CD14-positive monocyte (primary cell): ENCODE measurements at regions not wholly inside any gene's neighbourhood (a gene's known extent, or its start where the extent isn't known, plus 50 kb on each side); places are given as distances from the start of the nearest gene placed in this dataset.

ENCODE experiments used
- DNase-seq, 3 donors: peaks; one replicate each; pipeline ENCODE4 v3.0.0-alpha.2; 2011 to 2022
- H2AFZ ChIP-seq: 2 replicates; pipeline ENCODE4 v1.6.0; 2012; ENCODE audit warnings: mild to moderate bottlenecking, low read depth, low read length, inconsistent platforms; ENCODE audit not compliant: insufficient read depth, poor library complexity, severe bottlenecking
- H3K27ac ChIP-seq, 2 donors: 1 replicate in 1 of 2; 2 replicates in 1 of 2; pipeline ENCODE4 v1.5.1; 2012 to 2013; ENCODE audit warnings: low read length in 2 of 2, control low read depth in 1 of 2, inconsistent platforms in 1 of 2, low read depth in 1 of 2, mild to moderate bottlenecking in 1 of 2
- H3K27me3 ChIP-seq, 2 donors: one replicate each; pipeline versions ENCODE4 v1.6.0 to v1.6.1; 2011 to 2013; ENCODE audit warnings: low read length in 2 of 2; ENCODE audit not compliant: control insufficient read depth in 2 of 2, insufficient read depth in 2 of 2
- H3K36me3 ChIP-seq, 2 donors: replicated peaks in 1 of 2; 1 replicate in 1 of 2; 2 replicates in 1 of 2; pipeline versions ENCODE4 v1.5.1 to v1.6.1; 2012 to 2013; ENCODE audit warnings: low read length in 2 of 2, control low read depth in 1 of 2, inconsistent platforms in 1 of 2, mild to moderate bottlenecking in 1 of 2; ENCODE audit not compliant: insufficient read depth in 2 of 2, control insufficient read depth in 1 of 2
- H3K4me1 ChIP-seq, 2 donors: 1 replicate in 1 of 2; 2 replicates in 1 of 2; pipeline versions ENCODE4 v1.5.1 to v1.6.1; 2012 to 2013; ENCODE audit warnings: low read length in 2 of 2, control low read depth in 1 of 2, inconsistent platforms in 1 of 2, mild to moderate bottlenecking in 1 of 2, moderate library complexity in 1 of 2; ENCODE audit not compliant: insufficient read depth in 2 of 2, control insufficient read depth in 1 of 2
- H3K4me2 ChIP-seq: replicated peaks from 2 replicates; pipeline ENCODE3; 2012; ENCODE audit warnings: low read length, moderate library complexity, mild to moderate bottlenecking; ENCODE audit not compliant: poor library complexity, severe bottlenecking; ENCODE audit errors: extremely low read depth
- H3K4me3 ChIP-seq, 3 experiments: fragments of 200-600 bp in 1 of 3; sonication (generic) in 1 of 3; replicated peaks in 1 of 3; 1 replicate in 2 of 3; 2 replicates in 1 of 3; pipeline ENCODE4 v1.5.1; 2011 to 2013; ENCODE audit warnings: low read length in 3 of 3, mild to moderate bottlenecking in 3 of 3, control low read depth in 2 of 3, low read depth in 2 of 3, inconsistent platforms in 1 of 3, moderate library complexity in 1 of 3
- H3K79me2 ChIP-seq: 2 replicates; pipeline ENCODE4 v1.6.0; 2012; ENCODE audit warnings: mild to moderate bottlenecking, control low read depth, inconsistent platforms, low read length, moderate library complexity; ENCODE audit not compliant: insufficient read depth
- H3K9ac ChIP-seq: 2 replicates; pipeline ENCODE4 v1.6.0; 2017; ENCODE audit warnings: low read length, mild to moderate bottlenecking; ENCODE audit not compliant: insufficient read depth, poor library complexity, severe bottlenecking
- H3K9me3 ChIP-seq, 2 donors: replicated peaks in 1 of 2; 1 replicate in 1 of 2; 2 replicates in 1 of 2; pipeline versions ENCODE4 v1.5.1 to v1.6.1; 2012 to 2013; ENCODE audit warnings: low read length in 2 of 2, control low read depth in 1 of 2; ENCODE audit not compliant: control insufficient read depth in 1 of 2, insufficient read depth in 1 of 2
- H4K20me1 ChIP-seq: 2 replicates; pipeline ENCODE4 v1.6.0; 2012; ENCODE audit warnings: mild to moderate bottlenecking, low read length, control low read depth, moderate library complexity; ENCODE audit not compliant: insufficient read depth
- H3K27ac Mint-ChIP-seq, 7 donors: one replicate each; pipeline ENCODE4 v1.8.0; 2020; ENCODE audit warnings: mild to moderate bottlenecking in 7 of 7, mixed read lengths in 7 of 7, moderate library complexity in 6 of 7, inconsistent platforms in 2 of 7
- H3K27me3 Mint-ChIP-seq, 3 donors: one replicate each; pipeline ENCODE4 v1.8.0; 2021 to 2022; ENCODE audit warnings: low read depth in 3 of 3, mild to moderate bottlenecking in 3 of 3, mixed read lengths in 3 of 3, moderate library complexity in 3 of 3, inconsistent platforms in 1 of 3
- H3K36me3 Mint-ChIP-seq, 2 donors: one replicate each; pipeline ENCODE4 v1.8.0; 2020; ENCODE audit warnings: mixed read lengths in 2 of 2, inconsistent platforms in 1 of 2, mild to moderate bottlenecking in 1 of 2
- H3K4me1 Mint-ChIP-seq: one replicate; pipeline ENCODE4 v1.8.0; 2020; ENCODE audit warnings: mild to moderate bottlenecking, mixed read lengths
- H3K4me3 Mint-ChIP-seq, 2 donors: one replicate each; pipeline ENCODE4 v1.8.0; 2020; ENCODE audit warnings: mild to moderate bottlenecking in 2 of 2, mixed read lengths in 2 of 2, moderate library complexity in 1 of 2
- H3K9me3 Mint-ChIP-seq, 7 donors: one replicate each; pipeline ENCODE4 v1.8.0; 2020 to 2022; ENCODE audit warnings: mixed read lengths in 7 of 7, mild to moderate bottlenecking in 6 of 7, moderate library complexity in 6 of 7, inconsistent platforms in 2 of 7
- WGBS: methylation state at CpG from one replicate; pipeline ENCODE4 v1.1.5; 2013; ENCODE audit warnings: missing lambda C conversion rate; ENCODE audit not compliant: insufficient coverage; 5-methylcytosine and 5-hydroxymethylcytosine counted together
- intact Hi-C, 2 donors: fragments of 100-400 bp; cut with micrococcal nuclease; formaldehyde crosslinking; loops; one replicate each; pipeline versions ENCODE4 v1.15.0 to v1.15.1; 2023
- TF ChIP-seq, protein P1 (sequence below): fragments of 200-600 bp; IDR thresholded peaks from one replicate; pipeline ENCODE4 v1.8.0; 2022; ENCODE audit warnings: antibody characterized with exemption, mild to moderate bottlenecking

DNA sequence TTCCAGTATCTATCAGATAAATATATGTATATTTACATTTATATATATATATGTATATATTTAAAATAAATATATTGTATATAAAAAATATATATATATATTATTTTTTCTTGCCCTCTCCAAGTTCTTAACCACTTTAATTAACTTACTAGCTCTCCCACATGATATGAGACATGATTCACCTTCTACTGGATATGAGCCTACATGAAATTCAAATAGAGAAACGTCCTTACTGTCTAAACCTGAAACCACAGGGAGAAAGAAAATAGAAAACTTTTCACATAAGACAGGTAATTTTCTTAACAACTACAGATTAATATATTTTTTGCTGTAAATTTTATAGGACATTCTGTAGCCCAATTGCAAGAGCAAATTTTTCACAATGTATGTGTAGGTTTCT, 391.6 kb downstream of the ETS1 start:
- TF ChIP-seq, protein P1, sequence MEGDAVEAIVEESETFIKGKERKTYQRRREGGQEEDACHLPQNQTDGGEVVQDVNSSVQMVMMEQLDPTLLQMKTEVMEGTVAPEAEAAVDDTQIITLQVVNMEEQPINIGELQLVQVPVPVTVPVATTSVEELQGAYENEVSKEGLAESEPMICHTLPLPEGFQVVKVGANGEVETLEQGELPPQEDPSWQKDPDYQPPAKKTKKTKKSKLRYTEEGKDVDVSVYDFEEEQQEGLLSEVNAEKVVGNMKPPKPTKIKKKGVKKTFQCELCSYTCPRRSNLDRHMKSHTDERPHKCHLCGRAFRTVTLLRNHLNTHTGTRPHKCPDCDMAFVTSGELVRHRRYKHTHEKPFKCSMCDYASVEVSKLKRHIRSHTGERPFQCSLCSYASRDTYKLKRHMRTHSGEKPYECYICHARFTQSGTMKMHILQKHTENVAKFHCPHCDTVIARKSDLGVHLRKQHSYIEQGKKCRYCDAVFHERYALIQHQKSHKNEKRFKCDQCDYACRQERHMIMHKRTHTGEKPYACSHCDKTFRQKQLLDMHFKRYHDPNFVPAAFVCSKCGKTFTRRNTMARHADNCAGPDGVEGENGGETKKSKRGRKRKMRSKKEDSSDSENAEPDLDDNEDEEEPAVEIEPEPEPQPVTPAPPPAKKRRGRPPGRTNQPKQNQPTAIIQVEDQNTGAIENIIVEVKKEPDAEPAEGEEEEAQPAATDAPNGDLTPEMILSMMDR, result no peak
- no peaks in the 10 kb centered on the region for H3K79me2 ChIP-seq
- H3K4me3 ChIP-seq, result no peak overlapping the region
- peaks cover 30% of the 10 kb centered on the region for H3K4me1 Mint-ChIP-seq
- H3K27me3 Mint-ChIP-seq, result no peaks in the 10 kb centered on the region
- no peaks in the 10 kb centered on the region for H3K36me3 Mint-ChIP-seq
- no peak overlapping the region for H3K9ac ChIP-seq
- DNase-seq, result no peak
- no peak overlapping the region for H3K4me2 ChIP-seq
- no peak overlapping the region for H2AFZ ChIP-seq
- no peaks in the 10 kb centered on the region for H3K9me3 ChIP-seq
- H3K4me3 Mint-ChIP-seq, result no peak overlapping the region
- intact Hi-C loops, result no loop called here
- no peak overlapping the region for H3K27ac Mint-ChIP-seq
- WGBS, result no CpG with 5 or more reads among the region's 1 CpG
- no peaks in the 10 kb centered on the region for H4K20me1 ChIP-seq
- no peak overlapping the region for H3K27ac ChIP-seq
- H3K9me3 Mint-ChIP-seq, result no peaks in the 10 kb centered on the region
- H3K4me1 ChIP-seq, result peaks cover 10 to 26% of the 10 kb centered on the region in 2 donors
- no peaks in the 10 kb centered on the region for H3K36me3 ChIP-seq
- H3K27me3 ChIP-seq, result no peaks in the 10 kb centered on the region

DNA sequence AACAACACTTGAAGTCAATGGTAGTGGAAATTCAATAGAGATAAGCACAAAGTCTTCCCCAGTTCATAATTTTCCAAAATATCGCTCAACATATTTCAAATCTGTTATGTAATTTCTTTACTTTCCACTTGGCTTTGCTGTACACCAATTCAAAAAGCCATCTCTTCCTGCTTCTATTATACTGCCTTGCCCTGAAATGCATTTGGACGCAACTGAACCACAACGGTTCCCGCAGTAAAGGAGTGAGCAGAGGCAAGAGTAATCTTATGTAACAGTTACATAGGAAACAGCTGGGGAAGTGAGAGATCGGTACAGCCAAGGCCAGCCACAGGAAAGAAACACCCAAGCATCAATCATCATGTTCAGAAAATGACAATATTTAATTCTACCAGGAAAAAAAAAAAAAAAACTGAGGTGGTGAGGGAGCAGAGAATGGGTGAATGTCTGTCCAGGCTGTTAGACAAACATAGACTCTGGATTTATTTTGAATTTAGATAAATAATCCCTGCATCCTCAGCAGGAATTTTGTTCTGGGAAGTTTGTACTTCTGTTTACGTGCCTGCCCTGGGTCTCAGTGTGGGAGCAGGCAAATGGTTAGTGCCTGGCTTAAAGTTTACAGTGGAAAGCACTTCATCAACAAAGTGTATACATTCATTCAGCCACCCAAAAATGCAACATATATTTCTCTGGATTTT, 392.2 kb downstream of the ETS1 start:
- Mint-ChIP-seq H3K27ac (peak overlapping the region in 1 of 7 donors; percentile 56), H3K36me3 (no peaks in the 10 kb centered on the region), H3K4me3 (peak overlapping the region in 1 of 2 donors; percentile 26), H3K4me1 (peaks cover 32% of the 10 kb centered on the region), H3K9me3 (no peaks in the 10 kb centered on the region), H3K27me3 (no peaks in the 10 kb centered on the region)
- peaks cover 10 to 26% of the 10 kb centered on the region in 2 donors for H3K4me1 ChIP-seq
- H3K4me2 ChIP-seq, result peak overlapping the region; percentile 34
- TF ChIP-seq, protein P1, result no peak
- WGBS, result no CpG with 5 or more reads among the region's 6 CpGs
- DNase-seq, result peak; percentile 12 to 21 (median 19)
- no peaks in the 10 kb centered on the region for H3K27me3 ChIP-seq
- no peak overlapping the region for H3K27ac ChIP-seq
- no peak overlapping the region for H3K9ac ChIP-seq
- peak overlapping the region in 1 of 3 experiments; percentile 24 for H3K4me3 ChIP-seq
- no peaks in the 10 kb centered on the region for H3K79me2 ChIP-seq
- no peaks in the 10 kb centered on the region for H4K20me1 ChIP-seq
- intact Hi-C loops, result no loop called here
- no peaks in the 10 kb centered on the region for H3K36me3 ChIP-seq
- H3K9me3 ChIP-seq, result no peaks in the 10 kb centered on the region
- no peak overlapping the region for H2AFZ ChIP-seq
